ENCODE measurements at regions not wholly inside any gene's neighbourhood (a gene's known extent, or its start where the extent isn't known, plus 50 kb on each side); places are given as distances from the start of the nearest gene placed in this dataset.
A peak's percentile ranks its signal among the peaks of the same experiment; 100 is the strongest.

GRCh38 chr2:95730813-95731212, 139.0 kb downstream of the TRIM43 start:
- CTCF ChIA-PET: no interaction called here
- TF ChIP-seq ZNF274 (IDR thresholded peaks at IDR 0.05; ENCODE audit: low read depth, low read length) (no peak), SP1 (IDR thresholded peaks at IDR 0.05; ENCODE audit: low read depth) (no peak), POLR2AphosphoS5 (IDR thresholded peaks at IDR 0.05; ENCODE audit: low read depth, low read length) (no peak), CBX3 (IDR thresholded peaks at IDR 0.05; ENCODE audit: low read depth) (no peak), POLR2A (IDR thresholded peaks at IDR 0.05; ENCODE audit: borderline replicate concordance, extremely low read depth, insufficient read depth, insufficient read length) (no peak), CEBPB (IDR thresholded peaks at IDR 0.05; ENCODE audit: low read depth) (no peak), MAX (IDR thresholded peaks at IDR 0.05) (no peak)
- H3K9me3 ChIP-seq (ENCODE audit: control insufficient read depth in 1 of 2, insufficient read depth in 1 of 2, low read depth in 1 of 2, low read length in 2 of 2): no peaks in the 10 kb centered on the region
- H3K9me2 ChIP-seq (ENCODE audit: insufficient read depth): no peaks in the 10 kb centered on the region
- intact Hi-C loops (cut with micrococcal nuclease): no loop called here
- H3K4me3 ChIP-seq (replicated peaks in 1 of 2; ENCODE audit: low read depth in 1 of 2, low read length in 2 of 2): no peak overlapping the region
- DNase-seq (ENCODE audit: low read depth, low spot score) (no peak), ATAC-seq (peak; percentile 37; the same call in 1 of the 2 replicates)
- H2AFZ ChIP-seq (ENCODE audit: low read depth, low read length, poor library complexity, severe bottlenecking): no peak overlapping the region
- no TSS peak for BruUV-seq (replicated peaks)
- no peak overlapping the region for H3K9ac ChIP-seq (ENCODE audit: low read length)
- peaks cover 0 to 4% of the 10 kb centered on the region in 2 experiments; a peak in 1 of 4 replicates for H3K4me1 ChIP-seq (ENCODE audit: control insufficient read depth in 1 of 2, insufficient read depth in 2 of 2, low read length in 2 of 2)
- H3K79me2 ChIP-seq (ENCODE audit: insufficient read depth, low read length): no peaks in the 10 kb centered on the region
- RAD21 ChIA-PET (ENCODE audit: low non-redundant PET in 1 of 2, low total read pairs in 2 of 2, uncharacterized antibody in 2 of 2, unreplicated experiment in 2 of 2): no interaction called here
- H3K27ac ChIP-seq (ENCODE audit: low read depth, low read length): no peak overlapping the region
- H4K20me1 ChIP-seq (ENCODE audit: insufficient read depth): no peaks in the 10 kb centered on the region
- POLR2A ChIA-PET: no interaction called here
- no peaks in the 10 kb centered on the region for H3K27me3 ChIP-seq (ENCODE audit: insufficient read depth, low read length)
- no peak overlapping the region for H3K4me2 ChIP-seq (ENCODE audit: low read length)
- no peaks in the 10 kb centered on the region for H3K36me3 ChIP-seq (ENCODE audit: control insufficient read depth in 1 of 2, insufficient read depth in 2 of 2, low read length in 2 of 2)

- Histone ChIP-seq H3K9me3 (ENCODE audit: control insufficient read depth in 1 of 2, insufficient read depth in 1 of 2, low read depth in 1 of 2, low read length in 2 of 2) (no peaks in the 10 kb centered on the region), H2AFZ (ENCODE audit: low read depth, low read length, poor library complexity, severe bottlenecking) (no peak overlapping the region), H3K79me2 (ENCODE audit: insufficient read depth, low read length) (no peaks in the 10 kb centered on the region), H3K4me1 (ENCODE audit: control insufficient read depth in 1 of 2, insufficient read depth in 2 of 2, low read length in 2 of 2) (no peaks in the 10 kb centered on the region), H3K9me2 (ENCODE audit: insufficient read depth) (no peaks in the 10 kb centered on the region), H3K4me2 (ENCODE audit: low read length) (no peak overlapping the region), H4K20me1 (ENCODE audit: insufficient read depth) (no peaks in the 10 kb centered on the region), H3K27me3 (ENCODE audit: insufficient read depth, low read length) (no peaks in the 10 kb centered on the region), H3K4me3 (replicated peaks in 1 of 2; ENCODE audit: low read depth in 1 of 2, low read length in 2 of 2) (no peak overlapping the region), H3K27ac (ENCODE audit: low read depth, low read length) (no peak overlapping the region), H3K9ac (ENCODE audit: low read length) (no peak overlapping the region), H3K36me3 (ENCODE audit: control insufficient read depth in 1 of 2, insufficient read depth in 2 of 2, low read length in 2 of 2) (no peaks in the 10 kb centered on the region)
- no peak for TF ChIP-seq EZH2 (IDR thresholded peaks at IDR 0.05)
- TF ChIP-seq SIN3A (IDR thresholded peaks at IDR 0.05; ENCODE audit: low read depth): no peak
- TF ChIP-seq ZFX (IDR thresholded peaks at IDR 0.05): no peak
- TF ChIP-seq TCF7L2 (IDR thresholded peaks at IDR 0.05; ENCODE audit: borderline replicate concordance, extremely low read depth, insufficient read depth, insufficient read length): no peak
- no peak for TF ChIP-seq EZH2phosphoT487 (IDR thresholded peaks at IDR 0.05; ENCODE audit: borderline replicate concordance)
- TF ChIP-seq CEBPB (IDR thresholded peaks at IDR 0.05; ENCODE audit: low read depth): no peak
- intact Hi-C loops (cut with micrococcal nuclease): no loop called here
- ChIA-PET POLR2A (no interaction called here), CTCF (no interaction called here), RAD21 (ENCODE audit: low non-redundant PET in 1 of 2, low total read pairs in 2 of 2, uncharacterized antibody in 2 of 2, unreplicated experiment in 2 of 2) (no interaction called here)
- BruUV-seq (replicated peaks): no TSS peak
- DNase-seq (ENCODE audit: low read depth, low spot score) (no peak), ATAC-seq (no peak)
Observed at GRCh38 chr2:95734976-95735890, 143.4 kb downstream of the TRIM43 start.

Data from HCT116 (cell line).